GM18909 (cell line): ENCODE measurements at regions not wholly inside any gene's neighbourhood (a gene's known extent, or its start where the extent isn't known, plus 50 kb on each side); places are given as distances from the start of the nearest gene placed in this dataset.

Experiments
- ATAC-seq: cut with Tn5 transposase; IDR thresholded peaks from one replicate; pipeline ENCODE4 v1.9.1; 2021; ENCODE audit warnings: mild to moderate bottlenecking; ENCODE audit not compliant: unreplicated experiment, poor library complexity

GRCh38 chr14:38788060-38788459 is 315.0 kb downstream of the SEC23A start:
- no peak for ATAC-seq

GRCh38 chr14:38786921-38787320 is 316.1 kb downstream of the SEC23A start:
- ATAC-seq, result no peak

GRCh38 chr14:38777401-38777800 is 325.6 kb downstream of the SEC23A start:
- ATAC-seq, result no peak

GRCh38 chr14:38775986-38776385 is 327.0 kb downstream of the SEC23A start:
- ATAC-seq, result no peak

GRCh38 chr14:38774162-38774561 is 328.9 kb downstream of the SEC23A start:
- no peak for ATAC-seq

- ATAC-seq, result no peak
These were observed 332.8 kb downstream of the SEC23A start for GRCh38 chr14:38770251-38770650.

- no peak for ATAC-seq
These were observed 340.2 kb downstream of the SEC23A start for GRCh38 chr14:38762845-38763244.

GRCh38 chr14:38762426-38762825 is 340.6 kb downstream of the SEC23A start:
- ATAC-seq, result no peak

GRCh38 chr14:38761033-38761432 is 342.0 kb downstream of the SEC23A start:
- ATAC-seq, result no peak

- no peak for ATAC-seq
These were observed 344.4 kb downstream of the SEC23A start for GRCh38 chr14:38758661-38759060.

- ATAC-seq, result no peak
These were observed 348.0 kb downstream of the SEC23A start for GRCh38 chr14:38755036-38755435.

GRCh38 chr14:38752750-38753149 is 350.3 kb downstream of the SEC23A start:
- no peak for ATAC-seq

GRCh38 chr14:38752341-38752740 is 350.7 kb downstream of the SEC23A start:
- no peak for ATAC-seq

- no peak for ATAC-seq
These were observed 351.6 kb downstream of the SEC23A start for GRCh38 chr14:38751459-38751858.

- ATAC-seq, result no peak
These were observed 353.1 kb downstream of the SEC23A start for GRCh38 chr14:38749936-38750335.

- ATAC-seq, result no peak
These were observed 357.2 kb downstream of the SEC23A start for GRCh38 chr14:38745861-38746260.

- ATAC-seq, result no peak
These were observed 359.0 kb downstream of the SEC23A start for GRCh38 chr14:38743966-38744584.

GRCh38 chr14:38737686-38738407 is 365.2 kb downstream of the SEC23A start:
- no peak for ATAC-seq

GRCh38 chr14:38735005-38735404 is 368.0 kb downstream of the SEC23A start:
- ATAC-seq, result no peak

- ATAC-seq, result no peak
These were observed 371.1 kb downstream of the SEC23A start for GRCh38 chr14:38731962-38732361.

- ATAC-seq, result no peak
These were observed 372.6 kb downstream of the SEC23A start for GRCh38 chr14:38730420-38730819.

- no peak for ATAC-seq
These were observed 375.3 kb downstream of the SEC23A start for GRCh38 chr14:38727731-38728130.
